ENCODE measurements at regions not wholly inside any gene's neighbourhood (a gene's known extent, or its start where the extent isn't known, plus 50 kb on each side); places are given as distances from the start of the nearest gene placed in this dataset.
"Not testable (repeated sequence)": the region's sequence is repeated elsewhere in the genome, so short reads cannot be mapped to it uniquely, and the experiment has no call there.

DNA sequence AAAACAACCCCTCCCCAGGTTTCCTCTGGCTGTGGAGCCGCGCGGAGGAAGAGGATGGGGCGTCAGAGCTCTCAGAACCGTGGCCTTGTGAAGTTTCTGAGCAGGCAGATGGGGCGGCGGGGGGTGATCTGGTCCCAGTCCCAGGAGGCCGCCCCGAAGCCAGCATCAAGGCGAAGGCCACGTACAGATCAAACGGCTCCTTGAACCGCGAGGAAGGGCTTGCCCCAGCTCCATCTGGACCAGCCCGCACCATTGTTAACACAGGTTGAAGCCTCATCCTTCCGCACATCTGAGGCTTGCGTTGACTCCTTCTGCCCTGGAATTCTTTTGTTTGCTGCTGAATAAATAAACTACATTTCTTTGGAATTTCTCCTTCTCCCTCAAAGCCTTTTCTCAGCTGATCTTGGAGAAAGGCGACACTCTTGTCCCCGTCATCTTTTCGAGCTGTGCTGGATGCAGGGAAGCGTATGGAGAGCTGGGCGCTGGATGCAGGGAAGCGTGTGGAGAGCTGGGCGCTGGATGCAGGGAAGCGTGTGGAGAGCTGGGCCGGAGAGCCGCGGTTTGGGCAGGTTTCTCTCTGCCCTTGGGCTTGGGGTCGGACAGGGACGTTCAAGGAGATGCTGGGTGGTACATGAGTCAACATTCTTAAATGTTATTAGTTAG lies 53.6 kb upstream of the METTL9 start:
- not testable (repeated sequence) for H3K27me3 ChIP-seq (ENCODE audit: insufficient read depth, poor library complexity, severe bottlenecking); DNase-seq (ENCODE audit: low spot score); H3K36me3 ChIP-seq (ENCODE audit: low read depth); H3K4me1 ChIP-seq (ENCODE audit: insufficient read depth, poor library complexity, severe bottlenecking); ATAC-seq (ENCODE audit: low read depth); H3K9me3 ChIP-seq (ENCODE audit: severe bottlenecking); H3K4me3 ChIP-seq (ENCODE audit: severe bottlenecking); H3K27ac ChIP-seq (ENCODE audit: poor library complexity, severe bottlenecking)

DNA sequence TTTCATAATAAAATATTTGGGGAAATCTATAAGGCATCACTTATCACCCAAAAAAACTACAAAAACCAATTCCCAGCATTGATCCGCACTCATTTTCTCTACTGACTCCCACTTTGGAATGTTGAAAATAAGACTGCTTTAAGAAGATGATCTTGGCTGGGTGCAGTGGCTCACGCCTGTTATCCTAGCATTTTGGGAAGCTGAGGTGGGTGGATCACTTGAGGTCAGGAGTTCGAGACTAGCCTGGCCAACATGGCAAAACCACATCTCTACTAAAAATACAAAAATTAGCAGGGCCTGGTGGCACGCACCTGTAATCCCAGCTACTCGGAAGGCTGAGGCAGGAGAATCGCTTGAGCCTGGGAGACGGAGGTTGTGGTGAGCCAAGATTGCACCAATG lies 50.0 kb upstream of the METTL9 start:
- H3K4me1 ChIP-seq (ENCODE audit: insufficient read depth, poor library complexity, severe bottlenecking); H3K4me3 ChIP-seq (ENCODE audit: severe bottlenecking); ATAC-seq (ENCODE audit: low read depth); H3K36me3 ChIP-seq (ENCODE audit: low read depth); H3K27ac ChIP-seq (ENCODE audit: poor library complexity, severe bottlenecking); DNase-seq (ENCODE audit: low spot score); H3K9me3 ChIP-seq (ENCODE audit: severe bottlenecking); H3K27me3 ChIP-seq (ENCODE audit: insufficient read depth, poor library complexity, severe bottlenecking): not testable (repeated sequence)
